OCI-LY7 (cell line): ENCODE measurements at regions not wholly inside any gene's neighbourhood (a gene's known extent, or its start where the extent isn't known, plus 50 kb on each side); places are given as distances from the start of the nearest gene placed in this dataset.

Source experiments
- EZH2phosphoT487 ChIP-seq: fragments of 200-600 bp; sonication (generic); IDR thresholded peaks from 2 replicates; pipeline ENCODE4 v1.6.1; 2018; ENCODE audit warnings: low read depth, borderline replicate concordance, mild to moderate bottlenecking, mixed run types, antibody characterized with exemption, low read length, moderate library complexity, mixed read lengths
- TF ChIP-seq, protein P1 (sequence below): fragments of 200-600 bp; sonication (generic); conservative IDR thresholded peaks from 2 replicates; pipeline ENCODE4 v1.5.1; 2014; ENCODE audit warnings: mild to moderate bottlenecking, antibody characterized with exemption, low read length, moderate library complexity, mixed read lengths

DNA sequence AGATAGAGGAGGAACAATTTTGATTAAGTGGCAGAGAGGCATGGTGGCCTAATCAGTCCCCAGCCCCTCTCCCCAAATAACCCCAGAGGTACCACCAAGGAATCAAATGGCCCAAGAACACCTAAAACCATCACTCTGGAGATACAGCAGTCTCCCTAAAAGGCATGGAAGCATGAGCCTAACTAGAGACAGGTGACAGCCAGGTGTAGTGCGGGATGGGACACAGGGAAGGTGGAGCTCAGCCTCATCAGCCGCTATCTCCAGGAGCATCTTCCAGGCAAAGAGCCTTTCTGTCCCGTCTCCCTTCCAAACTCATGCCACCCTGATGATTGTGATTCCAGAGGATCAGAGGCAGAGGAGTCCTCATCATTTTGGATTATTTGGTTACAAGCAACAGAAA, 144.7 kb downstream of the COPS8 start:
- TF ChIP-seq, protein P1, sequence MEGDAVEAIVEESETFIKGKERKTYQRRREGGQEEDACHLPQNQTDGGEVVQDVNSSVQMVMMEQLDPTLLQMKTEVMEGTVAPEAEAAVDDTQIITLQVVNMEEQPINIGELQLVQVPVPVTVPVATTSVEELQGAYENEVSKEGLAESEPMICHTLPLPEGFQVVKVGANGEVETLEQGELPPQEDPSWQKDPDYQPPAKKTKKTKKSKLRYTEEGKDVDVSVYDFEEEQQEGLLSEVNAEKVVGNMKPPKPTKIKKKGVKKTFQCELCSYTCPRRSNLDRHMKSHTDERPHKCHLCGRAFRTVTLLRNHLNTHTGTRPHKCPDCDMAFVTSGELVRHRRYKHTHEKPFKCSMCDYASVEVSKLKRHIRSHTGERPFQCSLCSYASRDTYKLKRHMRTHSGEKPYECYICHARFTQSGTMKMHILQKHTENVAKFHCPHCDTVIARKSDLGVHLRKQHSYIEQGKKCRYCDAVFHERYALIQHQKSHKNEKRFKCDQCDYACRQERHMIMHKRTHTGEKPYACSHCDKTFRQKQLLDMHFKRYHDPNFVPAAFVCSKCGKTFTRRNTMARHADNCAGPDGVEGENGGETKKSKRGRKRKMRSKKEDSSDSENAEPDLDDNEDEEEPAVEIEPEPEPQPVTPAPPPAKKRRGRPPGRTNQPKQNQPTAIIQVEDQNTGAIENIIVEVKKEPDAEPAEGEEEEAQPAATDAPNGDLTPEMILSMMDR = no peak
- no peak for TF ChIP-seq EZH2phosphoT487
